ENCODE measurements at regions not wholly inside any gene's neighbourhood (a gene's known extent, or its start where the extent isn't known, plus 50 kb on each side); places are given as distances from the start of the nearest gene placed in this dataset.

- Mint-ChIP-seq H3K4me3 (no peak overlapping the region), H3K27me3 (peaks cover 0 to 16% (median 11%) of the 10 kb centered on the region in 5 donors), H3K4me1 (no peaks in the 10 kb centered on the region), H3K27ac (no peak overlapping the region), H3K36me3 (no peaks in the 10 kb centered on the region), H3K9me3 (no peaks in the 10 kb centered on the region)
- ChIA-PET POLR2A (no interaction called here), CTCF (no interaction called here)
- Histone ChIP-seq H3K9me3 (ENCODE audit: control insufficient read depth in 2 of 3, low read length in 3 of 3) (no peaks in the 10 kb centered on the region), H3K4me3 (ENCODE audit: low read length) (no peak overlapping the region), H3K4me1 (ENCODE audit: control insufficient read depth in 2 of 2, insufficient read depth in 2 of 2, low read length in 2 of 2) (no peaks in the 10 kb centered on the region), H3K27ac (ENCODE audit: low read depth, low read length) (no peak overlapping the region), H3K36me3 (ENCODE audit: control insufficient read depth in 2 of 3, insufficient read depth in 3 of 3, low read length in 3 of 3) (no peaks in the 10 kb centered on the region), H3K27me3 (ENCODE audit: control insufficient read depth in 2 of 2, insufficient read depth in 2 of 2, low read length in 2 of 2) (no peaks in the 10 kb centered on the region)
- no peak for ATAC-seq
- intact Hi-C loops (cut with micrococcal nuclease), result loop anchor here (5.0 to 10.0 kb wide), 2 partner anchors 765 to 1373 kb away; no protein-coding TSS in a partner anchor
- DNase-seq, result no peak
These were observed 351.3 kb downstream of the CRPPA start for GRCh38 chr7:16069998-16070397.

- no peaks in the 10 kb centered on the region for H3K4me1 ChIP-seq (ENCODE audit: control insufficient read depth in 2 of 2, insufficient read depth in 2 of 2, low read length in 2 of 2)
- DNase-seq, result no peak
These were observed 353.2 kb downstream of the CRPPA start for GRCh38 chr7:16068183-16068582.

GRCh38 chr7:16067711-16068110 lies 353.6 kb downstream of the CRPPA start:
- ATAC-seq (no peak), DNase-seq (no peak)
- Histone ChIP-seq H3K4me3 (ENCODE audit: low read length) (no peak overlapping the region), H3K27ac (ENCODE audit: low read depth, low read length) (no peak overlapping the region), H3K27me3 (ENCODE audit: control insufficient read depth in 2 of 2, insufficient read depth in 2 of 2, low read length in 2 of 2) (no peaks in the 10 kb centered on the region), H3K9me3 (ENCODE audit: control insufficient read depth in 2 of 3, low read length in 3 of 3) (no peaks in the 10 kb centered on the region), H3K4me1 (ENCODE audit: control insufficient read depth in 2 of 2, insufficient read depth in 2 of 2, low read length in 2 of 2) (no peaks in the 10 kb centered on the region), H3K36me3 (ENCODE audit: control insufficient read depth in 2 of 3, insufficient read depth in 3 of 3, low read length in 3 of 3) (no peaks in the 10 kb centered on the region)
- Mint-ChIP-seq H3K36me3 (no peaks in the 10 kb centered on the region), H3K9me3 (no peaks in the 10 kb centered on the region), H3K27ac (no peak overlapping the region), H3K4me3 (no peak overlapping the region), H3K4me1 (no peaks in the 10 kb centered on the region), H3K27me3 (peaks cover 0 to 16% (median 11%) of the 10 kb centered on the region in 5 donors)
- CTCF ChIA-PET, result no interaction called here
- intact Hi-C loops (cut with micrococcal nuclease), result no loop called here
- POLR2A ChIA-PET, result no interaction called here

More at GRCh38 chr7:16068183-16068582, 353.2 kb downstream of the CRPPA start:
- Mint-ChIP-seq H3K27me3 (peaks cover 0 to 16% (median 11%) of the 10 kb centered on the region in 5 donors), H3K4me3 (no peak overlapping the region), H3K4me1 (no peaks in the 10 kb centered on the region), H3K27ac (no peak overlapping the region), H3K9me3 (no peaks in the 10 kb centered on the region), H3K36me3 (no peaks in the 10 kb centered on the region)
- POLR2A ChIA-PET, result no interaction called here
- H3K36me3 ChIP-seq (ENCODE audit: control insufficient read depth in 2 of 3, insufficient read depth in 3 of 3, low read length in 3 of 3), result no peaks in the 10 kb centered on the region
- intact Hi-C loops (cut with micrococcal nuclease), result no loop called here
- ATAC-seq, result no peak
- no peak overlapping the region for H3K27ac ChIP-seq (ENCODE audit: low read depth, low read length)
- no peaks in the 10 kb centered on the region for H3K9me3 ChIP-seq (ENCODE audit: control insufficient read depth in 2 of 3, low read length in 3 of 3)
- H3K27me3 ChIP-seq (ENCODE audit: control insufficient read depth in 2 of 2, insufficient read depth in 2 of 2, low read length in 2 of 2), result no peaks in the 10 kb centered on the region
- CTCF ChIA-PET, result no interaction called here
- no peak overlapping the region for H3K4me3 ChIP-seq (ENCODE audit: low read length)

GRCh38 chr7:16066805-16067459 lies 354.4 kb downstream of the CRPPA start:
- no peaks in the 10 kb centered on the region for H3K36me3 Mint-ChIP-seq
- DNase-seq, result no peak
- no peaks in the 10 kb centered on the region for H3K9me3 Mint-ChIP-seq
- Histone ChIP-seq H3K27ac (ENCODE audit: low read depth, low read length) (no peak overlapping the region), H3K4me1 (ENCODE audit: control insufficient read depth in 2 of 2, insufficient read depth in 2 of 2, low read length in 2 of 2) (no peaks in the 10 kb centered on the region), H3K27me3 (ENCODE audit: control insufficient read depth in 2 of 2, insufficient read depth in 2 of 2, low read length in 2 of 2) (no peaks in the 10 kb centered on the region), H3K4me3 (ENCODE audit: low read length) (no peak overlapping the region), H3K36me3 (ENCODE audit: control insufficient read depth in 2 of 3, insufficient read depth in 3 of 3, low read length in 3 of 3) (no peaks in the 10 kb centered on the region), H3K9me3 (ENCODE audit: control insufficient read depth in 2 of 3, low read length in 3 of 3) (no peaks in the 10 kb centered on the region)
- peaks cover 0 to 16% (median 8%) of the 10 kb centered on the region in 5 donors for H3K27me3 Mint-ChIP-seq
- no peaks in the 10 kb centered on the region for H3K4me1 Mint-ChIP-seq
- ChIA-PET CTCF (no interaction called here), POLR2A (no interaction called here)
- ATAC-seq, result no peak
- H3K27ac Mint-ChIP-seq, result no peak overlapping the region
- intact Hi-C loops (cut with micrococcal nuclease), result no loop called here
- H3K4me3 Mint-ChIP-seq, result no peak overlapping the region

- no peaks in the 10 kb centered on the region for H3K27me3 ChIP-seq (ENCODE audit: control insufficient read depth in 2 of 2, insufficient read depth in 2 of 2, low read length in 2 of 2)
- Mint-ChIP-seq H3K27me3 (peaks cover 0 to 19% (median 8%) of the 10 kb centered on the region in 5 donors), H3K27ac (no peak overlapping the region), H3K4me1 (no peaks in the 10 kb centered on the region), H3K9me3 (no peaks in the 10 kb centered on the region), H3K4me3 (no peak overlapping the region), H3K36me3 (no peaks in the 10 kb centered on the region)
- no peak overlapping the region for H3K4me3 ChIP-seq (ENCODE audit: low read length)
- H3K9me3 ChIP-seq (ENCODE audit: control insufficient read depth in 2 of 3, low read length in 3 of 3), result no peaks in the 10 kb centered on the region
- H3K36me3 ChIP-seq (ENCODE audit: control insufficient read depth in 2 of 3, insufficient read depth in 3 of 3, low read length in 3 of 3), result no peaks in the 10 kb centered on the region
- H3K4me1 ChIP-seq (ENCODE audit: control insufficient read depth in 2 of 2, insufficient read depth in 2 of 2, low read length in 2 of 2), result no peaks in the 10 kb centered on the region
- ChIA-PET CTCF (no interaction called here), POLR2A (no interaction called here)
- H3K27ac ChIP-seq (ENCODE audit: low read depth, low read length), result no peak overlapping the region
- intact Hi-C loops (cut with micrococcal nuclease), result no loop called here
- ATAC-seq, result no peak
- no peak for DNase-seq
These were observed 355.4 kb downstream of the CRPPA start for GRCh38 chr7:16065939-16066338.

- Mint-ChIP-seq H3K36me3 (no peaks in the 10 kb centered on the region), H3K27me3 (peaks cover 0 to 17% (median 5%) of the 10 kb centered on the region in 5 donors), H3K4me1 (no peaks in the 10 kb centered on the region), H3K27ac (no peak overlapping the region), H3K4me3 (no peak overlapping the region), H3K9me3 (no peaks in the 10 kb centered on the region)
- ATAC-seq (no peak), DNase-seq (no peak)
- POLR2A ChIA-PET, result no interaction called here
- Histone ChIP-seq H3K36me3 (ENCODE audit: control insufficient read depth in 2 of 3, insufficient read depth in 3 of 3, low read length in 3 of 3) (no peaks in the 10 kb centered on the region), H3K27me3 (ENCODE audit: control insufficient read depth in 2 of 2, insufficient read depth in 2 of 2, low read length in 2 of 2) (no peaks in the 10 kb centered on the region), H3K9me3 (ENCODE audit: control insufficient read depth in 2 of 3, low read length in 3 of 3) (no peaks in the 10 kb centered on the region), H3K4me1 (ENCODE audit: control insufficient read depth in 2 of 2, insufficient read depth in 2 of 2, low read length in 2 of 2) (no peaks in the 10 kb centered on the region), H3K4me3 (ENCODE audit: low read length) (no peak overlapping the region), H3K27ac (ENCODE audit: low read depth, low read length) (no peak overlapping the region)
- CTCF ChIA-PET, result interaction anchor here (0.8 kb wide), 1 partner anchor 13 kb away, joined by 3 read pairs; no protein-coding TSS in a partner anchor
- intact Hi-C loops (cut with micrococcal nuclease), result no loop called here
These were observed 357.3 kb downstream of the CRPPA start for GRCh38 chr7:16063716-16064675.
